ENCODE measurements at regions not wholly inside any gene's neighbourhood (a gene's known extent, or its start where the extent isn't known, plus 50 kb on each side); places are given as distances from the start of the nearest gene placed in this dataset.

GRCh38 chr4:65071564-65071963, 598.7 kb downstream of the EPHA5 start (continued):
- no peak for TF ChIP-seq ZNF462 (CRISPR knock-in tag; IDR thresholded peaks at IDR 0.05)
- TF ChIP-seq, protein P1, sequence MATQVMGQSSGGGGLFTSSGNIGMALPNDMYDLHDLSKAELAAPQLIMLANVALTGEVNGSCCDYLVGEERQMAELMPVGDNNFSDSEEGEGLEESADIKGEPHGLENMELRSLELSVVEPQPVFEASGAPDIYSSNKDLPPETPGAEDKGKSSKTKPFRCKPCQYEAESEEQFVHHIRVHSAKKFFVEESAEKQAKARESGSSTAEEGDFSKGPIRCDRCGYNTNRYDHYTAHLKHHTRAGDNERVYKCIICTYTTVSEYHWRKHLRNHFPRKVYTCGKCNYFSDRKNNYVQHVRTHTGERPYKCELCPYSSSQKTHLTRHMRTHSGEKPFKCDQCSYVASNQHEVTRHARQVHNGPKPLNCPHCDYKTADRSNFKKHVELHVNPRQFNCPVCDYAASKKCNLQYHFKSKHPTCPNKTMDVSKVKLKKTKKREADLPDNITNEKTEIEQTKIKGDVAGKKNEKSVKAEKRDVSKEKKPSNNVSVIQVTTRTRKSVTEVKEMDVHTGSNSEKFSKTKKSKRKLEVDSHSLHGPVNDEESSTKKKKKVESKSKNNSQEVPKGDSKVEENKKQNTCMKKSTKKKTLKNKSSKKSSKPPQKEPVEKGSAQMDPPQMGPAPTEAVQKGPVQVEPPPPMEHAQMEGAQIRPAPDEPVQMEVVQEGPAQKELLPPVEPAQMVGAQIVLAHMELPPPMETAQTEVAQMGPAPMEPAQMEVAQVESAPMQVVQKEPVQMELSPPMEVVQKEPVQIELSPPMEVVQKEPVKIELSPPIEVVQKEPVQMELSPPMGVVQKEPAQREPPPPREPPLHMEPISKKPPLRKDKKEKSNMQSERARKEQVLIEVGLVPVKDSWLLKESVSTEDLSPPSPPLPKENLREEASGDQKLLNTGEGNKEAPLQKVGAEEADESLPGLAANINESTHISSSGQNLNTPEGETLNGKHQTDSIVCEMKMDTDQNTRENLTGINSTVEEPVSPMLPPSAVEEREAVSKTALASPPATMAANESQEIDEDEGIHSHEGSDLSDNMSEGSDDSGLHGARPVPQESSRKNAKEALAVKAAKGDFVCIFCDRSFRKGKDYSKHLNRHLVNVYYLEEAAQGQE (IDR thresholded peaks at IDR 0.05; ENCODE audit: unreplicated experiment): no peak
- no peak for TF ChIP-seq ZNF114 (CRISPR knock-in tag; IDR thresholded peaks at IDR 0.05)
- no peak for TF ChIP-seq EZH2 (IDR thresholded peaks at IDR 0.05; ENCODE audit: low read depth, unreplicated experiment)

DNA sequence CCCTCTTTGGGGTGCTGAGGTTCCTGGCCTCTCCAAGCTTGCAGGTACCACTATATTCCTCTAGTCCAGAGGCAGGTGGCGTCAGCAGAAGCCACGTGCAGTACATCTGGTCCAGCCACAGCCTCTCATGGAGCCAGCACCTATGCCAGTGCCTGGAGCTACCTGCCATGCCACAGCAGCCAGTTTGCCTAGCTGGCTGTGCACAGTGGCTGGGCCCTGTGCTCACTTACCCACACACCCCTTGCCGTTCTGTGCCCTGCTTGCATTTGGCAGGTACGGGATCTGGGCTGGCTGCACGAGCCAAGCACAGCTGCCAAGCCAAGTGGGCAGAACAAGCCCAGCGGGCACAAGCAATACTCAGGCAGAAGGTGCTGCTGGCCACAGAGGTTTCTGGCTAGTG, 601.1 kb downstream of the EPHA5 start:
- Histone ChIP-seq H3K4me3 (no peak overlapping the region), H3K27me3 (ENCODE audit: insufficient read depth) (no peaks in the 10 kb centered on the region), H3K9me2 (ENCODE audit: insufficient read depth) (0 out of 2 replicates have a peak, but pooled peaks cover 3% of the 10 kb centered on the region), H3K4me1 (ENCODE audit: insufficient read depth) (no peaks in the 10 kb centered on the region), H3K4me2 (no peak overlapping the region), H3K27ac (ENCODE audit: low read depth) (no peak overlapping the region), H3K79me2 (replicated peaks; ENCODE audit: insufficient read depth) (no peaks in the 10 kb centered on the region), H3K36me3 (ENCODE audit: insufficient read depth) (0 out of 2 replicates have a peak, but pooled peaks cover 4% of the 10 kb centered on the region), H4K20me1 (replicated peaks; ENCODE audit: insufficient read depth) (no peaks in the 10 kb centered on the region), H2AFZ (no peak overlapping the region), H3F3A (replicated peaks; ENCODE audit: low read depth) (no peaks in the 10 kb centered on the region)
- DNase-seq (ENCODE audit: low spot score) (no peak), ATAC-seq (no peak)
- Mint-ChIP-seq H3K9me3 (peaks cover 17% of the 10 kb centered on the region), H3K27me3 (ENCODE audit: insufficient read depth, low read depth, poor library complexity) (no peaks in the 10 kb centered on the region), H3K4me3 (no peak overlapping the region), H3K36me3 (ENCODE audit: low read depth) (peaks cover 7% of the 10 kb centered on the region), H3K27ac (no peak overlapping the region), H3K4me1 (no peaks in the 10 kb centered on the region)
- TF ChIP-seq NANOG (IDR thresholded peaks at IDR 0.05; ENCODE audit: borderline replicate concordance) (no peak), CTCF (conservative IDR thresholded peaks at IDR 0.05; ENCODE audit: low read depth in 2 of 2) (no peak), EZH2 (IDR thresholded peaks at IDR 0.05; ENCODE audit: low read depth, unreplicated experiment) (no peak), ZNF114 (CRISPR knock-in tag; IDR thresholded peaks at IDR 0.05) (no peak), JUNB (IDR thresholded peaks at IDR 0.05; ENCODE audit: unreplicated experiment) (no peak)

Measured in GM23338 (cell line).